Endothelial cell of umbilical vein (primary cell): ENCODE measurements at regions not wholly inside any gene's neighbourhood (a gene's known extent, or its start where the extent isn't known, plus 50 kb on each side); places are given as distances from the start of the nearest gene placed in this dataset.

Source experiments
- BruUV-seq: library from RNA; stranded (reverse); fragments of 400-500 nt; replicated peaks from 2 replicates; lab custom pipeline; 2021; lab: Mats Ljungman, UMichigan
- CTCF ChIA-PET: fragments of 300-600, 350-600 bp; sonication (Branson Sonifier 250); formaldehyde crosslinking; loops from one replicate; lab custom pipeline; 2021; ENCODE audit warnings: antibody characterized with exemption, inconsistent platforms; lab: Charles Lee
- POLR2A ChIA-PET: fragments of 300-600, 350-600 bp; sonication (Branson Sonifier 250); formaldehyde crosslinking; loops from one replicate; lab custom pipeline; 2021; ENCODE audit warnings: antibody characterized with exemption, inconsistent platforms; lab: Charles Lee
- DNase-seq: peaks from one replicate; pipeline ENCODE4 v3.0.0-alpha.2; 2011; ENCODE audit warnings: low read depth, low spot score
- FAIRE-seq: peaks from 2 replicates; lab custom pipeline; 2011; peaks lifted over from hg19 to GRCh38; lab: Jason Lieb, UNC
- H2AFZ ChIP-seq: 2 replicates; pipeline ENCODE4 v1.6.0; 2012; ENCODE audit warnings: low read depth, low read length, control low read depth, inconsistent platforms
- H3K27ac ChIP-seq: 2 replicates; pipeline ENCODE4 v1.5.1; 2011; ENCODE audit warnings: low read depth, mild to moderate bottlenecking, control low read depth, low read length, moderate library complexity; ENCODE audit not compliant: insufficient read depth
- H3K27me3 ChIP-seq, 2 experiments: 2 replicates each; pipeline versions ENCODE4 v1.6.0 to v1.6.1; 2011; ENCODE audit warnings: low read length in 2 of 2, mixed read lengths in 1 of 2; ENCODE audit not compliant: control insufficient read depth in 2 of 2, insufficient read depth in 2 of 2
- H3K36me3 ChIP-seq, 2 experiments: 2 replicates in 1 of 2; 3 replicates in 1 of 2; pipeline ENCODE4 v1.5.1; 2011; ENCODE audit warnings: low read length in 2 of 2, mild to moderate bottlenecking in 1 of 2, moderate library complexity in 1 of 2; ENCODE audit not compliant: control insufficient read depth in 2 of 2, insufficient read depth in 2 of 2; ENCODE audit errors: extremely low read depth in 1 of 2
- H3K4me1 ChIP-seq: 3 replicates; pipeline ENCODE4 v1.5.1; 2011; ENCODE audit warnings: mild to moderate bottlenecking, low read length; ENCODE audit not compliant: control insufficient read depth, insufficient read depth; ENCODE audit errors: extremely low read depth
- H3K4me2 ChIP-seq: 2 replicates; pipeline ENCODE4 v1.6.1; 2011; ENCODE audit warnings: low read length, control low read depth, mixed read lengths; ENCODE audit not compliant: insufficient read depth
- H3K4me3 ChIP-seq, 3 experiments: fragments of 200-600 bp in 1 of 3; sonication (generic), shearing (Covaris generic) in 1 of 3; replicated peaks in 1 of 3; 2 replicates each; pipeline ENCODE4 v1.5.1; 2011 to 2016; ENCODE audit warnings: control low read depth in 3 of 3, low read length in 3 of 3, mild to moderate bottlenecking in 2 of 3, inconsistent platforms in 1 of 3, low read depth in 1 of 3, moderate library complexity in 1 of 3; ENCODE audit not compliant: insufficient read depth in 1 of 3
- H3K79me2 ChIP-seq: 2 replicates; pipeline ENCODE4 v1.6.0; 2012; ENCODE audit warnings: low read length, inconsistent platforms; ENCODE audit not compliant: control insufficient read depth, insufficient read depth
- H3K9ac ChIP-seq: replicated peaks from 2 replicates; pipeline ENCODE3; 2011; ENCODE audit warnings: low read length, control low read depth; ENCODE audit not compliant: insufficient read depth; ENCODE audit errors: extremely low read depth
- H3K9me1 ChIP-seq: replicated peaks from 3 replicates; pipeline ENCODE4 v1.6.0; 2011; ENCODE audit warnings: mild to moderate bottlenecking, low read length; ENCODE audit not compliant: control insufficient read depth, insufficient read depth; ENCODE audit errors: extremely low read depth
- H3K9me3 ChIP-seq: replicated peaks from 2 replicates; pipeline ENCODE4 v1.5.1; 2012; ENCODE audit warnings: low read length, inconsistent platforms; ENCODE audit not compliant: control insufficient read depth, insufficient read depth
- H4K20me1 ChIP-seq: replicated peaks from 2 replicates; pipeline ENCODE3; 2011; ENCODE audit warnings: mild to moderate bottlenecking, low read length; ENCODE audit not compliant: control insufficient read depth, insufficient read depth; ENCODE audit errors: extremely low read depth
- EZH2 ChIP-seq: IDR thresholded peaks from 2 replicates; pipeline ENCODE4 v1.6.1; 2012; ENCODE audit warnings: borderline replicate concordance, low read depth, mild to moderate bottlenecking, moderate library complexity, low read length, inconsistent platforms; ENCODE audit not compliant: severe bottlenecking
- GATA2 ChIP-seq: IDR thresholded peaks from 2 replicates; pipeline ENCODE4 v1.7.0; 2011; ENCODE audit warnings: low read depth, mild to moderate bottlenecking, moderate library complexity, mixed read lengths, low read length; ENCODE audit not compliant: insufficient read length, insufficient read depth
- JUN ChIP-seq: IDR thresholded peaks from 2 replicates; pipeline ENCODE4 v1.6.1; 2011; ENCODE audit warnings: borderline replicate concordance, low read depth; ENCODE audit not compliant: insufficient read length, insufficient read depth
- MYC ChIP-seq: IDR thresholded peaks from one replicate; pipeline ENCODE4 v1.6.1; 2011; ENCODE audit warnings: mild to moderate bottlenecking, low read depth, low read length
- dilution Hi-C: fragments of 300-500 bp; cut with MboI; formaldehyde crosslinking; loops from one replicate; pipeline ENCODE4 v1.15.0; 2019; ENCODE audit warnings: low sequenced_read_pairs; ENCODE audit not compliant: extremely low pct_ligation_motif_present
- intact Hi-C: fragments of 100-400 bp; cut with micrococcal nuclease; formaldehyde crosslinking; loops from one replicate; pipeline ENCODE4 v1.10.0; 2022
- TF ChIP-seq, protein P1 (sequence below), 2 donors: IDR thresholded peaks; 1 replicate in 1 of 2; 2 replicates in 1 of 2; pipeline ENCODE4 v1.5.1; 2011; ENCODE audit warnings: low read length in 2 of 2, mild to moderate bottlenecking in 2 of 2, moderate library complexity in 2 of 2, control low read depth in 1 of 2, inconsistent platforms in 1 of 2, low read depth in 1 of 2; ENCODE audit not compliant: insufficient read depth in 1 of 2; ENCODE audit errors: extremely low read depth in 1 of 2

DNA sequence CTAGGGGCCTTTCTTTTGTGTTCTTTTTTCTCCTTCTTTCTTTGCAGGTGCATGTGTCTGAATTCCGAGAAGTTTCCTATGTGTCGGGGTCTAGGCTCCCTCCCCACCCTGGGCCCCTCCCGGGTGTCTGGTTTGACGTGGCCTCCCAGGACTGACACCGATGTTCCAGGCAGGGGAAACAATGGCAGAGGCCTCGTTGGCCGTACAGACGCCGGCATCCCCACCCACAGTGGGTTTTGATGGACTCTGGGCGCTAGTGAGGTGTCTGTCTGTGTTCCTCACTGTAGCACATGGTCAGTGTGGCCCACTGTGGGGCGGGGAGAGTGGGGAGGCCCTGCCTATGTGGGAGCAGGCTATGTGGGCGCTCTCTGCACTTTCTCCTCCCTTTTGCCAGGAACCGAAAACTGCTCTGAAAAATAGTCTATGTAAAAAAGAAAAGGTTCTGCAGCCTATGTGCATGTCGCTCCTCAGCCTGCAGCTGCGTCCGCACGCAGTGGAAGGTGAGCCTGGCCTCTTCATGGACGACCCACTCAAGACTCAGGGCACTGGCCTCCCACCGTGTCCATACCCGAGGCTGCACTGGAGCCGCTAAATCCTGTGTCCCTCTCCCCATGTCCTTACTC, 90.9 kb upstream of the ASB18 start:
- Histone ChIP-seq H3K4me2 (no peak overlapping the region), H3K4me1 (no peaks in the 10 kb centered on the region), H3K36me3 (no peaks in the 10 kb centered on the region), H3K4me3 (no peak overlapping the region), H3K27ac (no peak overlapping the region), H3K9me3 (no peaks in the 10 kb centered on the region), H3K9me1 (no peaks in the 10 kb centered on the region), H4K20me1 (no peaks in the 10 kb centered on the region), H3K9ac (no peak overlapping the region), H3K79me2 (no peaks in the 10 kb centered on the region), H2AFZ (no peak overlapping the region), H3K27me3 (no peaks in the 10 kb centered on the region)
- dilution Hi-C loops: no loop called here
- POLR2A ChIA-PET: no interaction called here
- CTCF ChIA-PET: interaction anchor here (1.0 to 7.6 kb wide), 2 partner anchors 707 to 713 kb away, joined by 3 to 67 read pairs; no protein-coding TSS in a partner anchor
- no peak for TF ChIP-seq GATA2
- TF ChIP-seq, protein P1, sequence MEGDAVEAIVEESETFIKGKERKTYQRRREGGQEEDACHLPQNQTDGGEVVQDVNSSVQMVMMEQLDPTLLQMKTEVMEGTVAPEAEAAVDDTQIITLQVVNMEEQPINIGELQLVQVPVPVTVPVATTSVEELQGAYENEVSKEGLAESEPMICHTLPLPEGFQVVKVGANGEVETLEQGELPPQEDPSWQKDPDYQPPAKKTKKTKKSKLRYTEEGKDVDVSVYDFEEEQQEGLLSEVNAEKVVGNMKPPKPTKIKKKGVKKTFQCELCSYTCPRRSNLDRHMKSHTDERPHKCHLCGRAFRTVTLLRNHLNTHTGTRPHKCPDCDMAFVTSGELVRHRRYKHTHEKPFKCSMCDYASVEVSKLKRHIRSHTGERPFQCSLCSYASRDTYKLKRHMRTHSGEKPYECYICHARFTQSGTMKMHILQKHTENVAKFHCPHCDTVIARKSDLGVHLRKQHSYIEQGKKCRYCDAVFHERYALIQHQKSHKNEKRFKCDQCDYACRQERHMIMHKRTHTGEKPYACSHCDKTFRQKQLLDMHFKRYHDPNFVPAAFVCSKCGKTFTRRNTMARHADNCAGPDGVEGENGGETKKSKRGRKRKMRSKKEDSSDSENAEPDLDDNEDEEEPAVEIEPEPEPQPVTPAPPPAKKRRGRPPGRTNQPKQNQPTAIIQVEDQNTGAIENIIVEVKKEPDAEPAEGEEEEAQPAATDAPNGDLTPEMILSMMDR (IDR thresholded peaks at IDR 0.05; ENCODE audit: extremely low read depth in 1 of 2, insufficient read depth in 1 of 2, low read depth in 1 of 2, low read length in 2 of 2): no peak
- no peak for TF ChIP-seq MYC
- no peak for TF ChIP-seq JUN
- TF ChIP-seq EZH2: no peak
- FAIRE-seq (no peak), DNase-seq (no peak)
- intact Hi-C loops: loop anchor here (5.0 kb wide), 1 partner anchor 157 kb away; no protein-coding TSS in a partner anchor
- BruUV-seq: no TSS peak
